GM21825 (cell line): ENCODE measurements at regions not wholly inside any gene's neighbourhood (a gene's known extent, or its start where the extent isn't known, plus 50 kb on each side); places are given as distances from the start of the nearest gene placed in this dataset.

Source experiments
- ATAC-seq: cut with Tn5 transposase; IDR thresholded peaks from one replicate; pipeline ENCODE4 v1.9.1; 2021; ENCODE audit warnings: mild to moderate bottlenecking, moderate library complexity; ENCODE audit not compliant: unreplicated experiment

DNA sequence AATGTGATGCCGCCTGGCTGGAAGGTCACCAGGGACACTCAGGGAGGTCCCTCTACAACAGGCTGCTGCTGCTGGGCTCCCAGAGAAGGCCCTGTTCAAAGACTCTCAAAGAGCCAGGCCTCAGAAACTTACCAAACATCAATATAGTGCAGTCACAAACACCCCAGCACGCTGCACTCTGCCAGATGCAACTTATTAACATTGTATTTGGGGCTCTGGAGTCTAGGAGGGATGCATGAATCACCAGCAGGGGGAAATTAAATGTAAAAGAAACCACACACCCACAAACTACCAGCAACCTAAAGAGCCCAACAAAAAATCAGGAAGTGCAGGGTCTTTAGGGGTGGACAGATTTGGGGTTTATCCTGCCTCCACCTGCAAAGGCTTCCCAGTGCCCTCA lies 74.6 kb upstream of the SPATA12 start:
- no peak for ATAC-seq

DNA sequence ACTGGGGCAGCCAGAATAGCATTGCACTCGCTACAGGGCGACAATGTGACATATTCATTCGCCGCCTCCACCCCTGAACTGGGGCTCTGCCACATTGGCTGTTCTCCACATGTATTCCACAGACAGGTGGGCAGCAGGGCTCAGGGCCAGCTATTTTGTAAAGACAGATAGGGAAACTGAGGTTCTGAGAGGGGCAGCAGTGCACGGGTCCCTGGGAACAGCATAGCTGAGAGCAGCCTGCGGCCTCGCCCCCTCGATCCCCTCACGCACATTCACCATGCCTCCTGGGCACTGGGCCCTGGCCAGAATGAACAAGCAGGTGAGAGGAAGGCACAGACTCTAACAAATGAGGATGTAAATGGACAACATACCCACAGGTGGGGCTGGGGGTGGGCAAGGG lies 75.0 kb upstream of the SPATA12 start:
- ATAC-seq, result no peak

DNA sequence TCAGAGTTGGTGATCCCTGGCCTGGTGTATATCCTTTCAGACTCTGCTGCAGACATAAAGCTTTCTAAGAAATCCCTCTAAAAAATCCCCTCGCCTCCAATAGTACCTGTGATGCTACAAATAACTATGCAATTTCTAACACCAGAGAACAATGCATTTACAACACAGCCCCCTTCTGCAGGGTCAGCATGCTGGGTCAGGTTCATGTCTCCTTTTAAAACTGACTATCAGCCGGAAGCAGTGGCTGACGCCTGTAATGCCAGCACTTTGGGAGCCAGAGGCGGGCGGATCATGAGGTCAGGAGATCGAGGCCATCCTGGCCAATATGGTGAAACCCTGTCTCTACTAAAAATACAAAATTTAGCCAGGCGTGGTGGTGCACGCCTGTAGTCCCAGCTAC lies 77.0 kb upstream of the SPATA12 start:
- ATAC-seq, result no peak

DNA sequence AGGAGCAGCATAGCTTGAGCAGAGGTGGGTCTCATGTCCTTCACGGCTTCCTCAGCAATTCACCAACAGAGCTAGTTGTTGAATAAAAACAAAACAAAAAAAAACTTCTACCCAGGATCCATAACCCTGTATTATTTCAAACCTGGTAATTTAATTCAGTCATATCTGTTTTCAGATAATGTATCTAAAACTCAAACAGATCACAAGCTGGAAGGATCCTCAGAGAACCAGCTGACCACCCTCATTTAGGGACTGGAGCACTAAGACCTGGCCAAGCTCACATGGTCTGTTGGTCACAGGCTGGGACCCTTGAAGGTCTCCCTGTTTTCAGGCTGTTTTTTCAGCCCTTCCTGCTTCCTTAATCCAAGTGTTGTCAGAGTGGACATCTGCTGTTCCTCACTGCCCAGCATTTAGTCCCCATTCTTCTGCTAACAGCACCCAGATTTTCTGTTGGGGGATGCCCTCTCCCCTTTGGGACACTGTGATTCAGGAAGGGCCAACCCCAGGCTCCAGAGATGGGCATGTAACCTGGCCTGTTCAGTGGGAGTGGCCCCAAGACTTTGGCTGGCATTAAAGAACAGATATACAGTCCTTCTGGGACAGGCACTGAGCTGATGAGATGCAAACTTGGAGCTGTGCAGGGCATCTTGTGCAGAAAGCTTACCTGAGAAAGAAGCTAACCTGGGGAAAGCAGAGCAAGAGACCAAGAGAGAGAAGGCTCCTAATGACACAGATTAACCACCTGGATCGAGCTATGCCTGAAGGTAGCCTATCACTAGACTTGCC lies 78.8 kb upstream of the SPATA12 start:
- ATAC-seq, result no peak

DNA sequence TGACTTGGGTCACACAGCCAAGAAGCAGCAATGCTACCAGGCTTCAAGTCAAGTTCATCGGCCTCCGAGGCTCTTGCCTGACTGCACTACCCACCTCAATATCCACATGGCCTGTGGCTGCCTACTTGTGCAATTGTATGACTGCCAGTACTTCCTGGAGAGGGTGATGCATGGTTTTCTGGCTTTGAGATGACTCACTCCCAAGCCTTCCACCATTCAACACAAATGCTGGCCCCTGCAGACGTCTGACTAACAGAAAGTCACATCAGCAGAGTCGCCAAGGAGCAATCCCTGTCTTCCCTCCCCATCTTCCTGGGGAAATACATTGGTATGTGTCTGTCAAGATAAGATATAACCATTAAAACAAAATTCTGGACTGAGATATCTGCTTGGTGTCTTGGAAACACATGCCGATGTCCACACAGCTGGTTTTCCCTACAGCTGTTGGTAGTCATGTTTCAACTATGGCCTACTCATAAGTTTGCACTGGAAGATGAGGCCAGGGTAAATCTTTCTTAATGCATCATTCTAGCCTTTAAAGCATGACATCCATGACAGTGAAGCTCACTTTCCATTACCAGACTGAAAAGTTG lies 79.6 kb upstream of the SPATA12 start:
- ATAC-seq, result no peak

DNA sequence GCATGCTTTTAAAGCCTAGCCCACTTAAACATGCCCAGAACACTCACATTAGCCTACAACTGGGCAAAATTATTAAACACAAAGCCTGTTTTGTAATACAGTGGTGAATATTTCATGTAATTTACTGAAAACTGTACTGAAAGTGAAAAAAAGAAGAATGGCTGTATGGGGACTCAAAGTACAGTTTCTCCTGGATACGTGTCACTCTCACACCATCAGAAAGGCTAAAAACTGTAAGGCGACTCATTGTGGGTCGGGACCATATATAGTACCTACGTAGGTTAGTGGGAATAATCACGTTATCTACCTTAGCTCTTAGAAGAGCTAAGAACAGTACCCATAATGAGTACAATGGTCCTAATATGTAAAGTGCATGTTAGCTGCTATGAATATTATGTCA lies 80.2 kb upstream of the SPATA12 start:
- no peak for ATAC-seq

DNA sequence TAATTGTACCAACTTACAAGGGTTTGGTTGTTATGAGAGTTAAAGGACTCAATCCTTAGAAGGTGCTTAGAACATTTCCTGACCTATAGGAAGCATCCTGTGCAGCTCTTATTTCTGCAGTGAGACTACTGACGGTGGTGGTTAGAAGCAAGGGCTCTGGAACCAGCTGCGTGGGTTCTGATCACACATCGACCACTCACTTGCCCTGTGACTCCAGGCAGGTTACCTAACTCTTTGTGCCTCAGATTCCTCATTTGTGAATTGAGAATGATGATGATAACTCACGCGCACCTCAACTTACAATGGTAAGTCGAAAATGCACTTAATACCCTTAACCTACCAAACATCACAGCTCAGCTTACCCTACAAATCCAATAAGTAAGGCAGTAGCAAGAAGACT lies 80.7 kb upstream of the SPATA12 start:
- no peak for ATAC-seq

DNA sequence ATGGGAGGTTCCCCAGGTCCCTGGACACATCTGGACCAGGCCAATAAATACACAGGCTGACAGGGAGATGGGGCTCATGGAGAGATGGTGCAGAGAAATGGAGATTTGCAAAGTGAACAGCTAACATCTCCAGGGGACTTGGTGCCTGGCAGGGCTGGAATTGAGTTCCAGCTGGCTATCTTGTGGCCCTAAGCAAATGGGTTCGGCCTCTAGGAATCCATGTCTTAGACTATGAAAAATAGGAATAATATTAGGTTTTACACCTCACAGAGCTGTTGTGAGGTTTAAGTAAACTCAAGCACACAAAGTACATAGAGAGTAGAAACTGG lies 82.9 kb upstream of the SPATA12 start:
- ATAC-seq, result no peak

DNA sequence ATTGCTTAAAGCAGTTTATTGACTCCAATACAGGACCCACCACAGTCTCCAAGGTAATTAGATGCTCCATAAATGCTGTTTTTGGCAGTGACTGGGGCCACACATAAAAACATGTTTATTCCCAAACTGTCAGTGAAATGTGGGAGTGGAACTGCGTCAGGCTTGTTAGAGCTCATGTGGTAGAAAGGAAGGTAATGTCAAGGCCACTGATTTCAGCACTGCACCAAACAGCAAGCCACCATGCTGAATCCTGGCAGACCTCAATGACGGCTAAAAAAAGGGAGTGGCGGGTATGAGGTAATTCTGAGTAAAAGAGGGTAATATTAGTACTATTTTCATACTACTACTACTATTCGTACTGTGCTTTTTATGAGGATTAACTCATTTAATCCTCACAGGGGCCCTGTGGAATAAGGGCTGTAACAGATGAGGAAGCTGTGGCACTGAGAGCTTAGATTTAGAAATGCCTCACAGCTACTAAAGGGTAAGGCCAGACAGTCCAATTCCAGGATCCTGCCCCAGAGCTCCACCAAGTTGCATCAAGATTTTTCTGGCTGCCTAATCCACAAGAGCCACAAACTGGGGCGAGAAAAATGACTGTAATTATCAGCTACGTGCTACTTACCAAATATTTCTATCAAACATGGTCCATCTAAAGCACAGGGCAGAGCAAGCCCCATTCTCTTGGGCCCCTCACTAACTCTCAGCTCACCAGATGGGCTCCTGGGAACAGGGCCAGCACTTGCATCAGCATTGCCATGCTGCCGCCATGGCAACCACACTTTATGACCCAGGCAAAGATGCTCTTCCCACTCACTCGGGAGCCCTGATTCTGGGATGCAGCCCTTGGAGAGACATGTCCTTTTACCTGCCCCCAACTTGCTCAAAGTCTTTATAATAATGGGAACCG lies 83.6 kb upstream of the SPATA12 start:
- ATAC-seq, result no peak

DNA sequence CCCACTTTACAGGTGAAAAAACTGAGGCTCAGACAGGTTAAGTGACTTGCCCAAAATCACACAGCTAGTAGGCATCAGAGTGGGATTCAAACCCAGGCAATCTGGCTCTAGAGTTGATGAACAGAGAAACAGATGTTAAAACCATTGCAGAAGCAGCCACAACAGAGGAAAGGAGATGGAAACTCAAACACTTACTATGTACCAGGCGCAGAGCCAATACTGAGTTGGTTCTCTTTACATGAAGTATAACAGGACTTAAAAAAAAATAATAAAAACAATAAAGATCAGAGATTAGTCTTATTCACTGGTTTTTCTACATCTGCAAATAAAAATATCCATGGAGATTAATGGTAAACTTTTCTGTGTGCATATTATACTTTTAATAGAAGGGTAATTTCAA lies 84.9 kb upstream of the SPATA12 start:
- no peak for ATAC-seq

DNA sequence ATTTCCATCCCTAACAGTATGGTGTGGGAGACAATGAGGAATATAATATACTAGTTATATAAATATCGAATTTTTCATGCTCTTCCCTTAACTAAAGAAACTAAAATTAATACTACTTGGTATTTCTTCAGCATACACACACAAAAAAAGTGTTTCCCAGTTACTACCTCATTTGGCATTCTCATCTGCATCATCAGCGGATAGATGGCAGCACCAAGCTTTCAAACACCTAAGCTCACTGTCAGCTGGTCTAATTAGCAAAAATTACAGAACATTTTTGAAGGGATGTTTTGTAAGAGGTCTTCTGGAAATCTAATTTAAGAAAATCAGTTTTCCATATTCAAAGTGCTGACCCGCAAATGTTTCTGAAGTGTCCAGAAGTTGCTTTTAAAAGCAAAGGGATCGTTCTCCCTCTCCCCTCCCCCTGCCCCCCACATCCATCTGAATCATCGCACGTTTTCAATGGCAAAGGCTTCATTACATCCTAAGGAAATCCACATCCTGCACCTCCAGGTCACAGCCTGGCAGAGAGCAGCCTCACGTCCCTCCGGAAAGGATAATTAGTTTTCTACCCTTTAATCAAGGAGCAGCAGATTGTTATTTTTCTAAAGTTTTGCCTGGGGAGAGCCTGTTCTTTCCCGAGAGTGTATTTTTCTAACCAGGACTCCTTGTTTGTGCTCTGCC lies 86.1 kb upstream of the SPATA12 start:
- ATAC-seq, result no peak

DNA sequence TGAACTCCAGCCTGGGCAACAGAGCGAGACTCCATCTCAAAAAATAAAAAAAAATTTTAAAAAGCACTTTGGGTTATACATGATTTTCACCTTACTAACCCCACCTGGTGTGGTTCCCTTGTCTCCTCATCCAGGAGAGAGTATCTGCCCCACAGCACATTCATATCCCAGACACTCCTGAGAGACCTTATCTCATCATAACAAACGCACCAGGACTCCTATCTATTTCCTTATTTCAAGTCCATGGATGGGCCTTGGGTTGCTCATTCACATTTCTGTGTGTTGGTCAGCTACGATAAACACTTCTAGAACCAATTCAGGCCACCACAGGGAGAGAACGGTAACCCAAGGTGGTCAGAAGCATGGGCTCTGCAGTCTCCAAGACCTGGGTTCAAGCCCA lies 88.6 kb upstream of the SPATA12 start:
- no peak for ATAC-seq

DNA sequence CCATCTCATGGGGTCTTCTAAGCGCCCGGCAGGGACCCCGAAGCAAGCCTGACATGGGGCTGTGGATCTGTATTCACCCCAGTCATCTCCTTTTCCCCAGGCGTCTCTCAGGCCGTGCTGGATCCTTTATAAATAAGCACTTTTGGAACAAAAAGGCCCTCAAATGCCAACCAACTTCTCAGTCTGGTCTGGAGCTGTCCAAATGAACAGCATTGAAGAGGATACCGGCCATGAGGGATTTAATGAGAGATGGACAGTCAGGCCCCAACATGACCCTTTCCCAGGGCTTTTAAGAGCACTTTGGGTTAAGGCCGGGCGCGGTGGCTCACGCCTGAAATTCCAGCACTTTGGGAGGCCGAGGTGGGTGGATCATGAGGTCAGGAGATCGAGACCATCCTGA lies 89.2 kb upstream of the SPATA12 start:
- no peak for ATAC-seq

DNA sequence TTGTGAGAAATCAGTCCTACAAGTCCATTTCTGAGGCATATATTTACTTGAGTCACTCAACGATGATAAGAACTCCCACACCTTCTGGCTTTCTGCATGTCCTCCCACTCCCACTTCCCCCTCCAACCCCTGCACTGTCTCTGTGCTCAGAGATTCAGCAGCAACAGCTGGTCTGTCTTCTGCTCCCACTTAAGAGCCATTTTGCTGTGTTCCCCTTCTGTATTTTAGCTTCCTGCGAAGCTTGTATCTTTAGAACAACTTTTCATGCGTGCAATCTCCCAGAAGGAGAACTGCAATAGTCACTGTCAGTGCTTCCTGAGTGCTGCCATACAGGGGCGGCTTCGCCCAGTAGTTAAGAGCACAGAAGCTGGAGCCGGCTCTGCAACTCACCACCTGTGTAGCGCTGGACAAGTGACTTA lies 90.0 kb upstream of the SPATA12 start:
- no peak for ATAC-seq

DNA sequence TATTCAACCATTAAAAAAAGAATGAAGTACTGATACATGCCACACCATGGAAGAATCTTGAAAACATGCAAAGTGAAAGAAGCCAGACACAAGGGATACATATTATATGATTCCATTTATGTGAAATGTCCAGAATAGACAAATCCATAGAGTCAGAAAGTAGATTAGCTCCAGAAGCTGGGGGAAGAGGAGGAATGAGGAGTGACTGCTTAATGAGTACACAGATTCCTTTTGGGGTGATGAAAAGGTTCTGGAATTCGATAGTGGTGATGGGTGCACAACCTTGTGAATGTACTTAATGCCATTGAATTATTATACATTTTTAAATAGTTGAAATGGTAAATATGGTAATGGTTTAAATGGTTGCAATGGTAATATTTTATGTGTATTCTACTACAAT lies 90.6 kb upstream of the SPATA12 start:
- no peak for ATAC-seq

DNA sequence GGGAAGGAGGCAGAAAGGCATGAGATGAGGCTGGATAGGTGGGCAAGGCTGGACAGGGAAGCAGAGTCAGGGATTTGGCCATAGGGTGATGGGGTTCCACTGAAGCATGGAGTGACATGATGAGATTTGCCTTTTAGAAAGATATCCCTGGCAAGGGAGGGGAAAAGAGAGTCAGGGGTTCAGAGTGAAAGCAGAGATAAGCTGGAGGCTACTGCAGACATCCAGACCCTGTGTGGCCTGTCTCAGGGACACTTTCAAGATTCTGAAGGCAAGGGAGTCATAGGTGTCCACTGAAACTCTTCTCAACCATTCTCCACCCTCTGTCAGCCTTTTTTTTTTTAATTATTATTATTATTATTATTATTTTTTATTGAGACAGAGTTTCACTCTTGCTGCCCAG lies 94.0 kb upstream of the SPATA12 start:
- ATAC-seq, result no peak

DNA sequence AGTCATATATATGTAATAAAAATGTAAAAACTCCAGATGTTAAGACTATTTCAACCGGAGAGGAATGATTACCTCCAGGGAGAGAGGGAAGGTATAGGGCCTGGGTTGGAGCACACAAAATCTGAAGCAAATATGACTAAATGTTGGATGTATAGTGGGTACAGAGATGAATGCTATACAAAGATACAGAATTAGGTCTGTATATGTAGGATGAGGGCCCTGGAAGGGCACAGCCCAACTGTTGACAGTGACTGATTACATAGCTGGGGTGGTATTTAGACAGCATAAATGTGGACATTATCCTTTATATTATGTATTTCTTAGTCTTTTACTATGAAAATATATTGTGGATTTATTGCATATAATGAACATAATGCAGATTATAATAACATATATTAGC lies 94.4 kb upstream of the SPATA12 start:
- ATAC-seq, result no peak

DNA sequence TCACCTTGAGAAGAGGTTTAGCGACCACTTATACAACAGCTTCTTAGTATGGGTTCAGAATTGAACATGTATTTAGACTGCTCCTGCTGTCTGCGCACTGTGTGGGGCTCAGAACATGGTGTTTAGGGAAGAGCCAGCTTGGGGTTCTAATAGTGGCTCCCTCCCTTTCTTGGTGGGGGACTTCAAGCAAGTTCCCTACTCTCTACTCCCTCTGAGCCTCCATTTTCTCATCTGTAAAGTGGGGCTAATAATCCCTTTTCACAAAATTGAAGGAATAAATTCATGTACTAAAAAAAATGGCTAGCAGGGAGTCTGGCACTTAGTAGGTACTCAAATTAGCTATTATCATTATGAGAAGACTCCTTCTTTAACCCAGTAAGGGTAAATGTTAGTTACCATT lies 97.5 kb upstream of the SPATA12 start:
- no peak for ATAC-seq

DNA sequence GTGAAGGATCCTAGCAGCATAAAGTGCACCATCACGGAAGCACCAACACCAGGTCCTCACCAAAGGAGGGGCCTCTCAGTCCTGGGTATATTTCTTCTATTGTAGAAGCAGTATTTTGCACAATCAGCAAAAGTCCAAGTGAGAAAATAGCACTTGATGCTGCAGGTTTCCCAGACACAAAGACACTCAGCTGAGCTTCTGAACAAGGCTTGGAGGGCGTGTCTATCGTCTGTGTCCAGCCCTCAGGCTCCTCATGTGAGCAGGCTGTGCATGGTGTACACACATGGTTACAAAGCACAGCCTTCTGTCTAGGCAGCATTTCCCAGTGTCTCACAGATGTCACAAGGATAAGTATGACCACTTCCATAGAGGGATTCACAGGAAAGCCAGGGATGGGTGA lies 98.3 kb upstream of the SPATA12 start:
- ATAC-seq, result no peak

DNA sequence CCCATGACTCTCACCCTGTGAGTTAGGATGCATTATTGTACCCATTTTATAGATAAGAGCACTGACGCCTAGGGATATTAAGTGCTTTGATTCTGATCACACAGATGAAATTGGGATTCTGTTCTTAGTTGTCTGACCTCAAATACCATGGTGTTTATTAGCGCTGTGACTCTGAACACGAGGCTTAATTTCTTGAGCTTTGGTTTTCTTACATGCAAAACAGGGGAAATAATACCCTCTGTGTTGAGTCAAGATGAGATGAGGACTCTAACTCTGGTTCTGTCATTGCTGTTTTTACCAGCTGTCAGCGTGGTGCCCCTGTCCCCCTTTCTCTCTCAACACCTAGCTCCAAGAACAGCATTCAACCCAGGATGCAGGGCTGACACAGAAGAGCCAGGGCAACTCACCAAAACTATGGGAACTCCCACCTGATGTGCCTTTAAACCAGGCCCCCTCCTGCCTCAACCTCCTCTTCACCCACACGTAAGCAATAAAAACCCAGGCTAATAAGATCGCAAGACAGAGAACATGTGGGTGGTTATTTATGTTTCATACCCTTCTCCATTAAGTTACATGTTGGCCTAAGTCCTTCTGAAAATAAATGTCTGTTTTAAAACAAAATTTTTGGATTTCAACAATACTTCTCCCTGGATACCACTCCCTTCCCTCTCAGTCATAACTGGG lies 100.1 kb upstream of the SPATA12 start:
- ATAC-seq, result no peak

DNA sequence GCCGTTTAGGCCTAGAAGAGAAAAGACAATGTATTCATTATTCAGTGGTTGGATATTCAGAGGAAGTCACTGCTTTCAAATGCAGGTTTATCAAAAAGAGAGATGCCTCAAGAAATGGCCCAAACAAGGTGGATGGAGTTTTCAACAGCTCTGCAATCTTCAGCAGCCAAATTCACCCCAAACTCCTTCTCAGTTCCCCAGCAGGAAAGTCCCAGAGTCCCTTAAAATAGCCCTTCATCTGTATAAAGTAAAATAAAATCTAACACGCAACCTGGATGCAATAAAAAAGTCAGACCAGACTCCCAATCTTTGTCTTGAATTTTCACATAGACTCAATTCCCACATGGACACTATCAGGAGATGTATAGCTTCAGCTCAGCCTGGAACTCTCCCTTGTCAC lies 101.6 kb upstream of the SPATA12 start:
- no peak for ATAC-seq
